ENCODE measurements at regions not wholly inside any gene's neighbourhood (a gene's known extent, or its start where the extent isn't known, plus 50 kb on each side); places are given as distances from the start of the nearest gene placed in this dataset.

DNA sequence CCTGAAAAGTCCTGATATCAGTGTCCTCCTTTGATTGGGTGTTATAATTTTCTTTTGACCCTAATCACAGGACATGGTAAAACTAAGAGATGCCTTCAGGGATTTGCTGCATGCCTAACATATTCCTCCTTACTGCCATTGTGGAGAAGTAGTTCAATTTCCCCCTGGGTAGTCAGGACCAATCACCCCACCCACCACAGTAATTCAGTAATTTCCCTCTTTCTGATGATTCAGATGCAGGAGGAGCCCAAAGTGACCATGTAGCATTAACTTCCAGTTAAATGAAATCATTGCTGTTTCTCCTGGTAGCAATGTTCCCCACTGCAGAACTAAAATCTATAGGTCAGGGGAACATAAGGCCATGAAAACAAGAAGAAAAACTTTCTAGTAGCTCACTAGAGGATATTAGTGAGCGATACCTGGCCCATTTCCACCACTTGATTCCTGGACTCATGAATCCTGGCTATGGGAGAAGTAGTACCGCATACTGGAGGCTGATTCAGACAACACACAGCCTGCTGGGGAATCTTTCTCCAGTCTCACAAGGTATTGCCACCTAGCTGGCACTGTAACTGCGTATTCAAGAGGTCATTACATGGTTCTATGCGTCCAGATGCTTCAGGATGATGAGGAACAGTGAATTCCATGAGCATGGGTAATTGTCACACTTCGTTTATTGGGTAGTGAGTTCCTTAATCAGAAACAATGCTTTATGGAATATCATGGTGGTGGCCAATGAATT lies 561.2 kb downstream of the HAO1 start:
- POLR2A ChIA-PET: no interaction called here
- CTCF ChIA-PET: no interaction called here

DNA sequence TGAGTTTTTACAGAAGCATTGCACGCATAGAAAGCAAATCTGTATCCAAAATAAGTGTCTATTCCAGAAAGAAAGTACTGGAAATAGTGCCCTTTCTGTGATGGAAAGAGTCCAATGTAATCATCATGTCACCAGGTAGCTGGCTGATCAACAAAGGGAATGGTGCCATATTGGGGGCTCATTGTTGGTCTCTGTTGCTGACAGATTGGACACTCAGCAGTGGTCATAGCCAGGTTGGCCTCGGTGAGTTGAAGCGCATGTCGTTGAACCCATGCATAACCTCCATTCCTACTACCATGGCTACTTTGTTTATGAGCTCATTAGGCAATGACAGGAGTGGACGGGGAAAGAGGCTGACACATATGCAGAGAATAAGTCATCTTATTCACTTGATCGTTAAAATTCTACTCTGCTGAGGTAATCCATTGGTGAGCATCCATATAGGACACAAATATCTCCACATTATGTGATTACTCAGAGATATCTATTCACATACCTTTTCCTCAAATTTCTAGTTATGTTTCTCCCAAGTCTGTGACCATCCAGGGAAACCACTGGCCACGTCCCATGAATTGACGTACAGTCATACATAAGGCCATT lies 560.5 kb downstream of the HAO1 start:
- POLR2A ChIA-PET: no interaction called here

GRCh38 chr20:7383216-7383615 lies 557.0 kb downstream of the HAO1 start:
- ChIA-PET POLR2A (no interaction called here), CTCF (no interaction called here)

More for the DNA sequence above, 560.5 kb downstream of the HAO1 start:
- CTCF ChIA-PET: no interaction called here

GRCh38 chr20:7387638-7388193 lies 552.5 kb downstream of the HAO1 start:
- ChIA-PET CTCF (no interaction called here), POLR2A (no interaction called here)

GRCh38 chr20:7389216-7389615 lies 551.0 kb downstream of the HAO1 start:
- POLR2A ChIA-PET: no interaction called here
- CTCF ChIA-PET: no interaction called here

DNA sequence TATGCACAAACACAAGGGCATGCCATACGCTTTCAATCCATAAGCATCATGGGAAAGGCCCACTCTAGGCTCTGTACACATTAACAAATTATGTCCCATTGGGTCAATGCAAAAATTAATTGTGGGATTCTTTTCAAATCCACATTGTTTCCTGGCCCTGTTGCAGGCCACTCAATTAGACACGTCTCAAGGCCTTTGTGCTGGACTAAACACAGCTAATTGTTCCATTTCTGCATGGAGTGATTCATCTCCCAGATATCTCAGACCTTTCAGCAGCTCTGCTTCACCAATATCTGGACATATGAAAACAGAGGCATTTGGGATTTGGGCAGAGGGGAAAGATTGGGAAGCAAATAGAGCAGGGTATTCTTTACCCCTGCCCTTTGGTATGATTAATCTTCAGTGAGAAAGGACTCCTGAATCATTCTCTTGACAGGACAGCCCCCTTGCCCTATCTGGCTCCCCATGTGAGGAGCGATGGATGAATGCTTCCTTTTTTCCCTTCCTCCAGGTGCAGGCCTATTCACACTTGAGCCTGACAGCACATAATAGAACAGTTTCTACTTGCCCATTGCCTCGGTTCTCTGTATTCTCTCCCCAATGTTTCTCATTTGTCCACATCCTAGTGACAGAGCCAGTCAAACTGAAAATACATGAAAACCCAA lies 547.6 kb downstream of the HAO1 start:
- POLR2A ChIA-PET: no interaction called here
- CTCF ChIA-PET: no interaction called here

- ChIA-PET POLR2A (no interaction called here), CTCF (no interaction called here)
Observed at GRCh38 chr20:7399114-7399513, 541.1 kb downstream of the HAO1 start.

GRCh38 chr20:7399575-7399974 lies 540.7 kb downstream of the HAO1 start:
- CTCF ChIA-PET: no interaction called here
- POLR2A ChIA-PET: no interaction called here

DNA sequence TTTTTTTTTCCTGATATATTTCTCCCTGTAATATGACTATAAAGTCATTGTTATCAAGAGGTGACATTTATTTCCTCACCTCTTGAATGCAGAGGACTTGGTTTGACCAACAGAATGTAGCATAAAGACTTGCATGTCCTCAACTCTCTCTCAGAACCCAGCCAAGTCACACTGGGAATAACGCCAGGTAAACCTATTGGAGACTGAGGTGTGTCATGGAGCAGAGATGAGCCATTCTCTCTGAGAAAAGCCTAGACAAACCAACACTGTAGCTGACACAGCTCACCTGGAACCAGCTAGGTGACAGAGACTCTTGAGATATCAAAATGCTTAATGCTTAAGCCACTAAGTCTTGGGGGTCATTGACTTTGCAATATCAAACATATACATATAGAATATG lies 533.6 kb downstream of the HAO1 start:
- CTCF ChIA-PET: no interaction called here
- POLR2A ChIA-PET: no interaction called here

DNA sequence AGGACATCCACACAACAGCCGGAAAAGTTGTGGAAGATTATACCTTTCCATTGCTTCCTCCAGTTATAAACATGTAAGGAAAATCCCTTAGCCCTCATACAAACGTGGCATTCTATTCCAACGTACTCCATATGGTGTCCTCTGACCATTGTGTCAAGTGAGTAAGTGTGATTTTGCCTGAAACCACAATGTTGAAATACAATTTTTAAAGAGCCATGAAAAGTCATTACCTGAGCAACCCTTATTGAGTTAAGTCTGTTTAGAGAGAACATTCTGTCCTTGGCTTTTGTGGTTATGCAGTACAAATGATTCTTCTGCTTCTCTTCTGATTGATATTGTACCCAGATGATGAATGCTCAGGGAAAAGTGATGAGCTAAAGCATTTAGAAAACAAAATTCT lies 530.1 kb downstream of the HAO1 start:
- CTCF ChIA-PET: no interaction called here
- POLR2A ChIA-PET: no interaction called here

GRCh38 chr20:7411075-7411474 lies 529.2 kb downstream of the HAO1 start:
- POLR2A ChIA-PET: no interaction called here
- CTCF ChIA-PET: no interaction called here

GRCh38 chr20:7415427-7415826 lies 524.8 kb downstream of the HAO1 start:
- ChIA-PET POLR2A (no interaction called here), CTCF (no interaction called here)

GRCh38 chr20:7416382-7416781 lies 523.9 kb downstream of the HAO1 start:
- CTCF ChIA-PET: no interaction called here
- POLR2A ChIA-PET: no interaction called here

DNA sequence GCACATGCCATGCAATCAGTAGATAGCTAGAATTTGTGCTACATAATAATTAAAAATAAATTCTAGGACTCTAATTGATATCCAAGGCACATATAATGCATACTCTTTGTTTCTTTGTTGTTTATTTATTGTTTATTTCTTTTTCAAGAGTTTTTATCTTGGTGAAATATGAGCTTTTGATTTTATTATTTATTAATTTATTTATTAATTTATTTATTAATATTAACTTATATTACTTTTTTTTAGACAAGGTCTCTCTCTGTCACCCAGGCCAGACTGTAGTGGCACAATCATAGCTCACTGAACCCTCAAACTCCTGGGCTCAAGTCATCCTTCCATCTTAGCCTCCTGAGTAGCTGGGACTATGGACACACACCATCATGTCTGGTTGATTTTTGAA lies 519.9 kb downstream of the HAO1 start:
- CTCF ChIA-PET: no interaction called here
- POLR2A ChIA-PET: no interaction called here

- ChIA-PET POLR2A (no interaction called here), CTCF (no interaction called here)
Observed at GRCh38 chr20:7426890-7427496, 513.3 kb downstream of the HAO1 start.

DNA sequence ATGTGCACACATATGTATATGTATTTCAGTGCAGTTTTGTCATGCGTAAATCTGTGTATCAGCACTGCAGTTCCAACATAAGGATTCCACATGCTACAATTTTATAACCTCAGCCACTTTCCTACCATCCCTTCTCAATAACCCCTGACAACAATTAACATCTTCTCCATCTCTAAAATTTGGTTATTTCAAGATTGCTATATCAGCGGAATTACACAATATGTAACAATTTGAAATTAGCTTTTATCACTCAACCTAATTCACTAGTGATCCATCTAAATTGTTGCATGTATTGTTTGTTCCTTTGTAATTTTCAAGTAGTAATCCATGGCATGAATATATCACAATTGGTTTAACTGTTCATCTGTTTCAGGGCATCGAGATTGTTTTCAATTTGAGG lies 511.3 kb downstream of the HAO1 start:
- ChIA-PET POLR2A (no interaction called here), CTCF (no interaction called here)

DNA sequence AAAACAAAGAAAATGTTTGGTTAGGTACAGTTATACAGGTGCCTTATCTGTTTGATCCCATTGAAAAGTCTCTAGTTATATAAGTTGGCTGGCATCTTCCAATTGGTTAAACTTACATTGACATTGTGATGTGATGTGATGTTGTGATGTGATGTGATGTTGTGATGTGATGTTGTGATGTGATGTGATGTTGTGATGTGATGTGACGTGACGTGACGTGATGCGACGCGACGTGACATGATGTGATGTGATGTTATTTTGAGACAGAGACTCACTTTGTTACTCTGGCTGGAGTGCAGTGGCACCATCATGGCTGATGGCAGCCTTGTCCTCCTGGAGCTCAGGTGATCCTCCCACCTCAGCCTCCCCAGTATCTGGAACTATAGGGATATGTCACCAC lies 507.6 kb downstream of the HAO1 start:
- CTCF ChIA-PET: no interaction called here
- POLR2A ChIA-PET: no interaction called here

DNA sequence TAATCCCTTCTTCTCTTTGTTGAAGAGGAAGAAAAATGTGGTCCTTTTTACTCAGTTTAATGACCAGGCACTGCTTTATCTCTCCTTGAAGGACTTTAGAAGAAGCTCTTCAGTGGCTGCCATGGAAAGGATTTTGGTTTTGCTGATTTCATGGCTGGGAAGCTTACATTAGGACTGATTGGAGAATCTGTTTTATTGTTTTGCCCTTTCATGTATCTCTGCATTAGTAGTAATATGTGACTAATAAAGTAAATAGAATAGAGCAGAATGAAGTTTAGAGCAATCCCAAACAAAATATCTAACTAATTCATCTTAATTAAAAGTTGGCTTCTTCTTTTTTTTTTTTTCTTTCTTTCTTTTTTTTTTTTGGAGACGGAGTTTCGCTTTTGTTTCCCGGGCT lies 502.9 kb downstream of the HAO1 start:
- ChIA-PET POLR2A (no interaction called here), CTCF (no interaction called here)

- CTCF ChIA-PET: no interaction called here
- POLR2A ChIA-PET: no interaction called here
Observed at GRCh38 chr20:7449269-7449668, 491.0 kb downstream of the HAO1 start.

- ChIA-PET POLR2A (no interaction called here), CTCF (no interaction called here)
Observed at GRCh38 chr20:7452890-7453289, 487.4 kb downstream of the HAO1 start.

GRCh38 chr20:7454047-7454446 lies 486.2 kb downstream of the HAO1 start:
- CTCF ChIA-PET: no interaction called here
- POLR2A ChIA-PET: no interaction called here

All from activated CD8-positive, alpha-beta memory T cell treated with anti-CD3 and anti-CD28 coated beads for 36 hours (primary cell).